Subcutaneous abdominal adipose tissue (tissue), 5 donors: ENCODE measurements at regions not wholly inside any gene's neighbourhood (a gene's known extent, or its start where the extent isn't known, plus 50 kb on each side); places are given as distances from the start of the nearest gene placed in this dataset.

ENCODE experiments used
- H3K27ac ChIP-seq: one replicate; pipeline ENCODE4 v1.7.0; 2013; ENCODE audit warnings: low read depth, mild to moderate bottlenecking, inconsistent platforms, low read length, moderate library complexity
- H3K27me3 ChIP-seq, 5 donors: one replicate each; pipeline ENCODE4 v1.7.0; 2013; ENCODE audit warnings: low read length in 5 of 5, inconsistent platforms in 1 of 5; ENCODE audit not compliant: control insufficient read depth in 5 of 5, insufficient read depth in 4 of 5
- H3K36me3 ChIP-seq, 5 donors: one replicate each; pipeline ENCODE4 v1.7.0; 2013; ENCODE audit warnings: low read length in 5 of 5; ENCODE audit not compliant: control insufficient read depth in 5 of 5, insufficient read depth in 5 of 5
- H3K4me1 ChIP-seq, 5 donors: one replicate each; pipeline ENCODE4 v1.7.0; 2013; ENCODE audit warnings: low read length in 5 of 5, mild to moderate bottlenecking in 3 of 5, moderate library complexity in 1 of 5; ENCODE audit not compliant: control insufficient read depth in 5 of 5, insufficient read depth in 5 of 5
- H3K4me3 ChIP-seq, 5 donors: one replicate each; pipeline ENCODE4 v1.7.0; 2013; ENCODE audit warnings: low read length in 5 of 5, low read depth in 1 of 5
- H3K9ac ChIP-seq, 5 donors: one replicate each; pipeline ENCODE4 v1.7.0; 2013; ENCODE audit warnings: low read length in 5 of 5, mild to moderate bottlenecking in 4 of 5, moderate library complexity in 3 of 5
- H3K9me3 ChIP-seq, 5 donors: one replicate each; pipeline ENCODE4 v1.7.0; 2013; ENCODE audit warnings: low read length in 5 of 5; ENCODE audit not compliant: control insufficient read depth in 5 of 5
- donor health status: healthy.
- donor health status: healthy.
- donor health status: healthy.
- donor health status: healthy.
- donor health status: healthy.

DNA sequence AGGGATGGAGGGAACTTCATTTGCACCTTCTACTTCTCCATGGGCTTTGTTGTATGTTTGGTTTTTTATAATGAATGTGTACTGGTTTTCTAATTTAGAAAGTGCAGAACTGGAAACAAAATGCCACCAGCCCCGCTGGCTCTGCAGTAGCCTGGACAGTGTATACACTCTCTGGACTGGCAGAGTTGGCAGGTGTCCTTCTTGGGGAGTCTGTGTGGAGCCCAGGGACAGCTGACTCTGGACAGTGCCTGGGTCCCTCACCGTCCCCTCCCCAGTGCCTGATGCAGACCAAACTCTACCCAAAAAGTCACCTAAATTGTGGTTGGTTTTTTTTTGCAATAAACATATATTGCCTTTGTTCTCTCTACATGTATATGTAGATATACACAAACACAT, 91.0 kb downstream of the SLC2A10 start:
- H3K9ac ChIP-seq, result no peak overlapping the region
- H3K9me3 ChIP-seq, result no peaks in the 10 kb centered on the region
- H3K4me1 ChIP-seq, result no peaks in the 10 kb centered on the region
- peaks cover 11 to 26% (median 22%) of the 10 kb centered on the region in 5 donors for H3K27me3 ChIP-seq
- no peaks in the 10 kb centered on the region for H3K36me3 ChIP-seq
- H3K4me3 ChIP-seq, result no peak overlapping the region
- no peak overlapping the region for H3K27ac ChIP-seq

DNA sequence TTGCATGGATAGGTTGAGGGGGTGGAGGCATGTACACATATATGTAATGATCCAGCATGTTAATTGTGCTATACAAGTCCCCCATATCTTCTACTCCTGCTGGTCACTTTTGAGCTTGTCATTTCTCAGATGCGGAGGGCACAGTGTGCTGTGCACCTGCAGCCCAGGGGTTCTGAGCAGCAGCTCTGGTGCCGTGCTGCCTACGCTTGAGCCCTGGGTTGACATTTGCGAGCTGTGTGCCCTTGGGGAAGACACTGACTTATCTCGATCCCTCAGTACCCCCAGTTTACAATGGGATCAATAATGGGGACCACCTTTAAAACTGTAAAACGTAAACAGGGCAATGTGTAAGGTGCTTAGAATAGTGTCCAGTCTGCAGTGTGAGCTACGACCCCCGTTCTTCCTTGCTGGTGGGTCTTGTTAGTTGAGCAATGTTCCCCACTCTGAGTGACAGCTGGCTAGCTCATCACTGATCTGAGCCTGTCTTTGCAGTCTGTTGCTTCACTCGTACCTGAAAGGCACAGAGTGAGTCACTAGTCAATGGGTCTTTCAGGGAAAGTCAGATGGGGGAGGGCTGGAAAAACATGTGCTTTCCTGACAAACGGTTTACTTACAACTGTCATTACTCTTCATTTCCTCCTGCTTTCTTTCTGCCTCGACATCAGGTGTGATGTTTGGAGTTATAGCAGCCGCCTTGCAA, 91.7 kb downstream of the SLC2A10 start:
- Histone ChIP-seq H3K27me3 (peaks cover 11 to 26% (median 22%) of the 10 kb centered on the region in 5 donors), H3K4me1 (no peaks in the 10 kb centered on the region), H3K4me3 (no peak overlapping the region), H3K9me3 (no peaks in the 10 kb centered on the region), H3K9ac (no peak overlapping the region), H3K27ac (no peak overlapping the region), H3K36me3 (no peaks in the 10 kb centered on the region)

DNA sequence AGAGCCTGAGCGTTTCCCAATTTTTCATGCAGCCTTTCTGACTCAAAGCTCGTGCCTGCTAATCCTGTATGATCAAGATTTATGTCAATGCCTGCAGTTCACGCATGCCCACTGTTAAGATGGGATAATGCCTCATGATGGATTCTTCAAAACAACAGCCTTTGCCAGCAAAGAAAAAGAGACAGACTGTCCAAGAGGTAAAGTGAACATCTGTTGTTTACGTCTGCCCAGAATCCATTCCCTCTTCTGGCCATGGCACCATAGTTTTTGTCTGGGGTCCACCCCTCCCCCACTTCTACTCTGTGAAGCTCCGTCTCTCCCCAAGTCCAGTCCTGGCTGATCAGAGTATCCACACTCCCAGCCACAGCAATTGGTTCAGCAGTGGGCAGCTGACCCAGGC, 91.9 kb upstream of the EYA2 start:
- H3K27ac ChIP-seq, result no peak overlapping the region
- H3K9ac ChIP-seq, result no peak overlapping the region
- peaks cover 11 to 26% (median 22%) of the 10 kb centered on the region in 5 donors for H3K27me3 ChIP-seq
- H3K4me3 ChIP-seq, result no peak overlapping the region
- no peaks in the 10 kb centered on the region for H3K4me1 ChIP-seq
- no peaks in the 10 kb centered on the region for H3K9me3 ChIP-seq
- H3K36me3 ChIP-seq, result no peaks in the 10 kb centered on the region

DNA sequence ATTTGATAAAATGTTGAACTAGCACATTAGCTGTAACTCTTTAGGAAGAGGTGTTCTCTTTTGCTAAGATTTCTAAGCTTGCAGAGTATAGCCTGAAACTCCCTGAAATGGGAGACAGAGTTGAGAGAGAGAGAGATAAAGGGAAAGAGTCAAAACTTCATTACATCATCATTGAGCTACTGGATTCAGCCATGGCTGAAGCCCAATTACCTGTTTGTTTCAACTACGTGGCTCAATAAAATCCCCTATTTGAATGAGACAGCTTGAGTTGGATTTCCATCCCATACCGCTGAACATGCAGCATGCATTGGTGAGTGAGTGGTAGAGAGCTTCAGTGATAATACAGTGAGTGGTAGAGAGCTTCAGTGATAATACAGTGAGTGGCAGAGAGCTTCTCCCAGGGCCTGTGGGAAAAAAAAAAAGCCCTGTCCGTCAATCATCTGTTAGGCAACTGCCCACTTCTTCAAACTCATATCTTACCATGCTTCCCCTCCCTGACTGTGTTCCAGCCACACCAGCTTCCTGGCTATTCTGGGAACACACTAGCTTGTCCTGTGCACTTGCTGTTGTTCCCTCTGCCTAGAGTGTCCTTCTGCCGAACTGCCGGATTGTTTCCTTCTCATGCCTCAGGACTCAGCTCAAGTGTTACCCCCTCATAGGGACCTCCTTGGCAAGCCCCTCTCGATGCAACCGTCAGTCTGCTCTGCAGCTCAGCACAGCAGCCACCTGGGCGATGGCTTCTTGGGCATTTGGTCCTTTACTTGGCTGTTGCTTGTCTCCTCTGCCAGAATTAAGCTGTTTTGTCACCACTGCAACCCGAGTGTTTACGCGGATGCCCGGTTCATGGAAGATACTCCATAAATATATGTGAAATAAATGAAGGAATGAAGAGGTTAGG, 91.3 kb upstream of the EYA2 start:
- no peaks in the 10 kb centered on the region for H3K9me3 ChIP-seq
- H3K4me1 ChIP-seq, result no peaks in the 10 kb centered on the region
- H3K36me3 ChIP-seq, result no peaks in the 10 kb centered on the region
- no peak overlapping the region for H3K9ac ChIP-seq
- peaks cover 10 to 25% (median 21%) of the 10 kb centered on the region in 5 donors for H3K27me3 ChIP-seq
- H3K27ac ChIP-seq, result no peak overlapping the region
- H3K4me3 ChIP-seq, result no peak overlapping the region

DNA sequence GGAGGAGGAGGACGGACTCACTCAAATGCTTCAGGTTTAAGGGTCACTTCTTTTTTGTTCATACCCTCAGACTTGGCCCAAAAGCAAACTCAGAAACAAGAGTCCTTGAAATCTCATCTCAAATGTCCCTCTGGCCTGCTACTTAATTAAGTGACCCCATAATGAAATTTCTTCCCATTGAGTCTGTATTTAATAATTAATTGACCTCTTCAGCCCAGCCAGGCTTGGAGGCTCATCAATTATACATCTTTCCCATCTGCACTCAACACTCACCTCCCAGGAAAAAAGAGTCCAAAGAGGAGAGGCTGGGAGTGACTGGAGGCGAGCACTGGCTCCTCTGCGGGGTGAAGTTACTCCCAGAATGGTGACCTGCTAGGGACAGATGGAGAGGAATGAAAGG, 90.5 kb upstream of the EYA2 start:
- Histone ChIP-seq H3K27me3 (peaks cover 6 to 20% (median 15%) of the 10 kb centered on the region in 5 donors), H3K4me3 (no peak overlapping the region), H3K36me3 (no peaks in the 10 kb centered on the region), H3K4me1 (peaks cover 0 to 4% (median 0%) of the 10 kb centered on the region in 5 donors), H3K27ac (no peak overlapping the region), H3K9me3 (no peaks in the 10 kb centered on the region), H3K9ac (no peak overlapping the region)

DNA sequence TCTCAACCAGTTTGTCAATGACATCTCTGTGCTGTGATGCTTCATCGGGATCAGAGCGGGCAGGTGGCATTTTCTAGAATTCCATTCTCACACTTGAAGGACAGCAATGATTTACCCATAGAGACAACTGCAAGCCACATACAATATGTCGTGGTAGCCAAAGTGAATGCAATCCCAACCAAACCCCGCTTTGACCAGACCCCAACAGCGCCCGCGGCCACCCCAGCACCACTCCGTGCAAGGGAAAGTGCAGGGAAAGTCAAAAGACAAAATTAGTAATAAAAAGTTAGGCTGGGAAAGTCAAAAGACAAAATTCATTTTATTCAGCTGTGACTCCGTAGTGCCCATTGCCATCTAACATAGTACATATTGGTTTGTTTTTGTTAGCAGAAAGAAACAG, 88.8 kb upstream of the EYA2 start:
- H3K4me1 ChIP-seq, result peaks cover 0 to 4% (median 0%) of the 10 kb centered on the region in 5 donors
- no peak overlapping the region for H3K27ac ChIP-seq
- no peak overlapping the region for H3K4me3 ChIP-seq
- no peaks in the 10 kb centered on the region for H3K9me3 ChIP-seq
- peaks cover 0 to 14% (median 7%) of the 10 kb centered on the region in 5 donors for H3K27me3 ChIP-seq
- no peak overlapping the region for H3K9ac ChIP-seq
- H3K36me3 ChIP-seq, result no peaks in the 10 kb centered on the region

DNA sequence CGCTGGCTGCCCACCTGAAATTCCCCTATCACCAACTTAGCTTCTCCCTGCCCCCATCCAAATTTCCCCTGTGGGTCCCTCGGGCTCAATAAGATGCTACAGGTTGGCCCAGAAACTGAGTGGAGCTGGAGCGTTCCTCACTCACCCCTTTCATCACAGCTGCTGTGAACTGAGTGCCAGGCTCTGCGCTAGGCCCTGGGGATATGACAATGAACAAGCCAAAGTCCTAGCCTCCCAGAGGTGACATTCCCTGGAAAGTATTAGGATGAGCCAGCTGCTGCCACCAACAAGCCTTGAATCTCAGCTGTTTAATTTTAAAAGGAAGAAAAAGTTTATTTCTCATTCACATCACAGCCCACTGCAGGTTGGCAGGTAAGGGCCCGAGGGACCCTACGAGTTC, 86.6 kb upstream of the EYA2 start:
- Histone ChIP-seq H3K36me3 (no peaks in the 10 kb centered on the region), H3K27ac (no peak overlapping the region), H3K27me3 (peaks cover 6 to 10% (median 8%) of the 10 kb centered on the region in 5 donors), H3K4me3 (no peak overlapping the region), H3K9ac (no peak overlapping the region), H3K9me3 (no peaks in the 10 kb centered on the region), H3K4me1 (peaks cover 0 to 8% (median 3%) of the 10 kb centered on the region in 5 donors)

DNA sequence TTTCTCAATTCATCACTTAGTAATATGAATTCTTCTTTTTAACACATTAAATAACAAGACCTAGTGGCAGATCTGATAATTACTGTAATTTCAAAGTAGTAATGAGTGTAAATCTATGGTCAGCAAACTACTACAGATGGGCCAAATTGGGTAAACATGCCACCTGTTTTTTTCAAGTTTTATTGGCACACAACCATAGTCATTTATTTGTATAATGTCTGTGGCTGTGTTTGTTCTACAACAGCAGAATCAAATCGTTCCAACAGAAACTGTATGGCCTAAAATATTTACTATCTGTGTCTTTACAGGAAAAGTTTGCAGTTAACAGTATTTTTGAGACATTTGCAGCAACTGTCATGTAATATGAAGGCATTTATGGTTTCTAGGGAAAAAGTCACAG, 86.1 kb upstream of the EYA2 start:
- Histone ChIP-seq H3K9me3 (no peaks in the 10 kb centered on the region), H3K4me1 (peaks cover 0 to 8% (median 3%) of the 10 kb centered on the region in 5 donors), H3K9ac (no peak overlapping the region), H3K27ac (no peak overlapping the region), H3K27me3 (peaks cover 7 to 11% (median 8%) of the 10 kb centered on the region in 5 donors), H3K36me3 (no peaks in the 10 kb centered on the region), H3K4me3 (no peak overlapping the region)

DNA sequence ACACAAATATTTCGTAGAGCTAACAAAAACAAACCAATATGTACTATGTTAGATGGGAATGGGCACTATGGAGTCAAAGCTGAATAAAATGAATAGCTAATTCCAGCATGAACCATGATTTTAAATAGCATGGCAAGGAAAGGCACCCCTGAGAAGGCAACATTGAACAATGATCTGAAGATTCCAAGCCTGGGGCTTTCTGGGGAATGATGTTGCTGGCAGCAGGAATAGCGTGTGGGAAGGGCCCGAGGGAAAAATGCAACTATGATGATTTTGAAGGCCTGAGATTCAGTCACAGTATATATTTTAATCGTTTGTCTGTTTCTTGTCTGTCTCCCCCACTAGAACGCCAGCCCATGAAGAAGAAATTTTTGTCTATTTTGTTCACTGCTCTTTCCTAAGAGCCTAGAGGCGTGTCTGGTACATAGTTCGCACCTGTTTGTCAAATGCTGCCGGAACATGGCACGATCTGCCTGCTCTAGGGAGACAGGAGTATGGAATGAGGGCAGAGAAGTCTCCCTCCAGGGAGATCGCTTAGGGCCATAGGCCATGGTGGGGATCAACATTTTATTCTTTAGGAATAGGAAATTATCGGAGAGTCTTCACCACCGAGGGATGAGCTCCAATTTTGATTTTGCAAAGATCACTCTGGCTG, 84.8 kb upstream of the EYA2 start:
- H3K4me3 ChIP-seq, result no peak overlapping the region
- H3K27ac ChIP-seq, result no peak overlapping the region
- no peak overlapping the region for H3K9ac ChIP-seq
- no peaks in the 10 kb centered on the region for H3K9me3 ChIP-seq
- H3K4me1 ChIP-seq, result peaks cover 0 to 8% (median 3%) of the 10 kb centered on the region in 5 donors
- H3K27me3 ChIP-seq, result peaks cover 8 to 11% (median 8%) of the 10 kb centered on the region in 5 donors
- no peaks in the 10 kb centered on the region for H3K36me3 ChIP-seq
